GM18868 (cell line): ENCODE measurements at regions not wholly inside any gene's neighbourhood (a gene's known extent, or its start where the extent isn't known, plus 50 kb on each side); places are given as distances from the start of the nearest gene placed in this dataset.
"Not testable (repeated sequence)": the region's sequence is repeated elsewhere in the genome, so short reads cannot be mapped to it uniquely, and the experiment has no call there.

ENCODE experiments used
- ATAC-seq: cut with Tn5 transposase; IDR thresholded peaks from one replicate; pipeline ENCODE4 v1.9.1; 2021; ENCODE audit warnings: mild to moderate bottlenecking, moderate library complexity; ENCODE audit not compliant: unreplicated experiment

- peak; percentile 72 for ATAC-seq
Observed at GRCh38 chr21:8377093-8377841, 2144.1 kb upstream of the TPTE start.

- not testable (repeated sequence) for ATAC-seq
Observed at GRCh38 chr21:8380419-8381079, 2140.8 kb upstream of the TPTE start.

GRCh38 chr21:8388169-8388939 lies 2133.0 kb upstream of the TPTE start:
- ATAC-seq, result not testable (repeated sequence)

DNA sequence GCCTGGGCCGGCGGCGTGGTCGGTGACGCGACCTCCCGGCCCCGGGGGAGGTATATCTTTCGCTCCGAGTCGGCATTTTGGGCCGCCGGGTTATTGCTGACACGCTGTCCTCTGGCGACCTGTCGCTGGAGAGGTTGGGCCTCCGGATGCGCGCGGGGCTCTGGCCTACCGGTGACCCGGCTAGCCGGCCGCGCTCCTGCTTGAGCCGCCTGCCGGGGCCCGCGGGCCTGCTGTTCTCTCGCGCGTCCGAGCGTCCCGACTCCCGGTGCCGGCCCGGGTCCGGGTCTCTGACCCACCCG lies 2132.5 kb upstream of the TPTE start:
- ATAC-seq, result not testable (repeated sequence)

GRCh38 chr21:8390550-8391171 lies 2130.7 kb upstream of the TPTE start:
- not testable (repeated sequence) for ATAC-seq

GRCh38 chr21:8394380-8394779 lies 2127.0 kb upstream of the TPTE start:
- ATAC-seq, result not testable (repeated sequence)

- ATAC-seq, result not testable (repeated sequence)
Observed at GRCh38 chr21:8395992-8396391, 2125.4 kb upstream of the TPTE start.

DNA sequence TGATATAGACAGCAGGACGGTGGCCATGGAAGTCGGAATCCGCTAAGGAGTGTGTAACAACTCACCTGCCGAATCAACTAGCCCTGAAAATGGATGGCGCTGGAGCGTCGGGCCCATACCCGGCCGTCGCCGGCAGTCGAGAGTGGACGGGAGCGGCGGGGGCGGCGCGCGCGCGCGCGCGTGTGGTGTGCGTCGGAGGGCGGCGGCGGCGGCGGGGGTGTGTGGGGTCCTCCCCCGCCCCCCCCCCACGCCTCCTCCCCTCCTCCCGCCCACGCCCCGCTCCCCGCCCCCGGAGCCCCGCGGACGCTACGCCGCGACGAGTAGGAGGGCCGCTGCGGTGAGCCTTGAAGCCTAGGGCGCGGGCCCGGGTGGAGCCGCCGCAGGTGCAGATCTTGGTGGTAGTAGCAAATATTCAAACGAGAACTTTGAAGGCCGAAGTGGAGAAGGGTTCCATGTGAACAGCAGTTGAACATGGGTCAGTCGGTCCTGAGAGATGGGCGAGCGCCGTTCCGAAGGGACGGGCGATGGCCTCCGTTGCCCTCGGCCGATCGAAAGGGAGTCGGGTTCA lies 2122.4 kb upstream of the TPTE start:
- not testable (repeated sequence) for ATAC-seq

DNA sequence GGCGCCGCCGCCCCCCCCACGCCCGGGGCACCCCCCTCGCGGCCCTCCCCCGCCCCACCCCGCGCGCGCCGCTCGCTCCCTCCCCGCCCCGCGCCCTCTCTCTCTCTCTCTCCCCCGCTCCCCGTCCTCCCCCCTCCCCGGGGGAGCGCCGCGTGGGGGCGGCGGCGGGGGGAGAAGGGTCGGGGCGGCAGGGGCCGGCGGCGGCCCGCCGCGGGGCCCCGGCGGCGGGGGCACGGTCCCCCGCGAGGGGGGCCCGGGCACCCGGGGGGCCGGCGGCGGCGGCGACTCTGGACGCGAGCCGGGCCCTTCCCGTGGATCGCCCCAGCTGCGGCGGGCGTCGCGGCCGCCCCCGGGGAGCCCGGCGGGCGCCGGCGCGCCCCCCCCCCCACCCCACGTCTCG lies 2121.5 kb upstream of the TPTE start:
- not testable (repeated sequence) for ATAC-seq

DNA sequence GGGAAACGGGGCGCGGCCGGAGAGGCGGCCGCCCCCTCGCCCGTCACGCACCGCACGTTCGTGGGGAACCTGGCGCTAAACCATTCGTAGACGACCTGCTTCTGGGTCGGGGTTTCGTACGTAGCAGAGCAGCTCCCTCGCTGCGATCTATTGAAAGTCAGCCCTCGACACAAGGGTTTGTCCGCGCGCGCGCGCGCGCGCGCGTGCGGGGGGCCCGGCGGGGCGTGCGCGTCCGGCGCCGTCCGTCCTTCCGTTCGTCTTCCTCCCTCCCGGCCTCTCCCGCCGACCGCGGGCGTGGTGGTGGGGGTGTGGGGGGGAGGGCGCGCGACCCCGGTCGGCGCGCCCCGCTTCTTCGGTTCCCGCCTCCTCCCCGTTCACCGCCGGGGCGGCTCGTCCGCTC lies 2119.6 kb upstream of the TPTE start:
- not testable (repeated sequence) for ATAC-seq

DNA sequence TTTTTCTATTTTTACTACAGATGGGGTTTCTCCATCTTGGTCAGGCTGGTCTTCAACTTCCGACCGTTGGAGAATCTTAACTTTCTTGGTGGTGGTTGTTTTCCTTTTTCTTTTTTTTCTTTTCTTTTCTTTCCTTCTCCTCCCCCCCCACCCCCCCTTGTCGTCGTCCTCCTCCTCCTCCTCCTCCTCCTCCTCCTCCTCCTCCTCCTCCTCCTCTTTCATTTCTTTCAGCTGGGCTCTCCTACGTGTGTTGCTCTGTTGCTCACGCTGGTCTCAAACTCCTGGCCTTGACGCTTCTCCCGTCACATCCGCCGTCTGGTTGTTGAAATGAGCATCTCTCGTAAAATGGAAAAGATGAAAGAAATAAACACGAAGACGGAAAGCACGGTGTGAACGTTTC lies 2115.1 kb upstream of the TPTE start:
- not testable (repeated sequence) for ATAC-seq

DNA sequence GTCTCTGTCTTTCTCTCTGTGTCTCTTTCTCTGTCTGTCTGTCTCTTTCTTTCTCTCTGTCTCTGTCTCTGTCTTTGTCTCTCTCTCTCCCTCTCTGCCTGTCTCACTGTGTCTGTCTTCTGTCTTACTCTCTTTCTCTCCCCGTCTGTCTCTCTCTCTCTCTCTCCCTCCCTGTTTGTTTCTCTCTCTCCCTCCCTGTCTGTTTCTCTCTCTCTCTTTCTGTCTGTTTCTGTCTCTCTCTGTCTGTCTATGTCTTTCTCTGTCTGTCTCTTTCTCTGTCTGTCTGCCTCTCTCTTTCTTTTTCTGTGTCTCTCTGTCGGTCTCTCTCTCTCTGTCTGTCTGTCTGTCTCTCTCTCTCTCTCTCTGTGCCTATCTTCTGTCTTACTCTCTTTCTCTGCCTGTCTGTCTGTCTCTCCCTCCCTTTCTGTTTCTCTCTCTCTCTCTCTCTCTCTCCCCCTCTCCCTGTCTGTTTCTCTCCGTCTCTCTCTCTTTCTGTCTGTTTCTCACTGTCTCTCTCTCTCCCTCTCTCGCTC lies 2110.2 kb upstream of the TPTE start:
- not testable (repeated sequence) for ATAC-seq

GRCh38 chr21:8419925-8420560 lies 2101.3 kb upstream of the TPTE start:
- ATAC-seq, result peak; percentile 85

DNA sequence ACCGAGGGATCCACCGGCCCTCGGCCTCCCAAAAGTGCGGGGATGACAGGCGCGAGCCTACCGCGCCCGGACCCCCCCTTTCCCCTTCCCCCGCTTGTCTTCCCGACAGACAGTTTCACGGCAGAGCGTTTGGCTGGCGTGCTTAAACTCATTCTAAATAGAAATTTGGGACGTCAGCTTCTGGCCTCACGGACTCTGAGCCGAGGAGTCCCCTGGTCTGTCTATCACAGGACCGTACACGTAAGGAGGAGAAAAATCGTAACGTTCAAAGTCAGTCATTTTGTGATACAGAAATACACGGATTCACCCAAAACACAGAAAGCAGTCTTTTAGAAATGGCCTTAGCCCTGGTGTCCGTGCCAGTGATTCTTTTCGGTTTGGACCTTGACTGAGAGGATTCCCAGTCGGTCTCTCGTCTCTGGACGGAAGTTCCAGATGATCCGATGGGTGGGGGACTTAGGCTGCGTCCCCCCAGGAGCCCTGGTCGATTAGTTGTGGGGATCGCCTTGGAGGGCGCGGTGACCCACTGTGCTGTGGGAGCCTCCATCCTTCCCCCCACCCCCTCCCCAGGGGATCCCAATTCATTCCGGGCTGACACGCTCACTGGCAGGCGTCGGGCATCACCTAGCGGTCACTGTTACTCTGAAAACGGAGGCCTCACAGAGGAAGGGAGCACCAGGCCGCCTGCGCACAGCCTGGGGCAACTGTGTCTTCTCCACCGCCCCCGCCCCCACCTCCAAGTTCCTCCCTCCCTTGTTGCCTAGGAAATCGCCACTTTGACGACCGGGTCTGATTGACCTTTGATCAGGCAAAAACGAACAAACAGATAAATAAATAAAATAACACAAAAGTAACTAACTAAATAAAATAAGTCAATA lies 2093.4 kb upstream of the TPTE start:
- ATAC-seq, result peak; percentile 58

GRCh38 chr21:8428668-8429456 lies 2092.5 kb upstream of the TPTE start:
- ATAC-seq, result peak; percentile 67

DNA sequence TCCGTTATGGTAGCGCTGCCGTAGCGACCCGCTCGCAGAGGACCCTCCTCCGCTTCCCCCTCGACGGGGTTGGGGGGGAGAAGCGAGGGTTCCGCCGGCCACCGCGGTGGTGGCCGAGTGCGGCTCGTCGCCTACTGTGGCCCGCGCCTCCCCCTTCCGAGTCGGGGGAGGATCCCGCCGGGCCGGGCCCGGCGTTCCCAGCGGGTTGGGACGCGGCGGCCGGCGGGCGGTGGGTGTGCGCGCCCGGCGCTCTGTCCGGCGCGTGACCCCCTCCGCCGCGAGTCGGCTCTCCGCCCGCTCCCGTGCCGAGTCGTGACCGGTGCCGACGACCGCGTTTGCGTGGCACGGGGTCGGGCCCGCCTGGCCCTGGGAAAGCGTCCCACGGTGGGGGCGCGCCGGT lies 2086.7 kb upstream of the TPTE start:
- not testable (repeated sequence) for ATAC-seq

DNA sequence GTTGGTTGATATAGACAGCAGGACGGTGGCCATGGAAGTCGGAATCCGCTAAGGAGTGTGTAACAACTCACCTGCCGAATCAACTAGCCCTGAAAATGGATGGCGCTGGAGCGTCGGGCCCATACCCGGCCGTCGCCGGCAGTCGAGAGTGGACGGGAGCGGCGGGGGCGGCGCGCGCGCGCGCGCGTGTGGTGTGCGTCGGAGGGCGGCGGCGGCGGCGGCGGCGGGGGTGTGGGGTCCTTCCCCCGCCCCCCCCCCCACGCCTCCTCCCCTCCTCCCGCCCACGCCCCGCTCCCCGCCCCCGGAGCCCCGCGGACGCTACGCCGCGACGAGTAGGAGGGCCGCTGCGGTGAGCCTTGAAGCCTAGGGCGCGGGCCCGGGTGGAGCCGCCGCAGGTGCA lies 2078.3 kb upstream of the TPTE start:
- ATAC-seq, result not testable (repeated sequence)

- ATAC-seq, result not testable (repeated sequence)
Observed at GRCh38 chr21:8449807-8450206, 2071.6 kb upstream of the TPTE start.
